Transverse colon (tissue), 4 donors: ENCODE measurements at regions not wholly inside any gene's neighbourhood (a gene's known extent, or its start where the extent isn't known, plus 50 kb on each side); places are given as distances from the start of the nearest gene placed in this dataset.

Source experiments
- DNase-seq: peaks from one replicate; pipeline ENCODE4 v3.0.0-alpha.2; 2019
- H3K27ac ChIP-seq, 4 donors: fragments of 200-600 bp; sonication (generic); 2 replicates each; pipeline ENCODE4 v1.5.1; 2016 to 2018; ENCODE audit warnings: inconsistent platforms in 4 of 4
- H3K27me3 ChIP-seq: fragments of 200-600 bp; sonication (generic); 2 replicates; pipeline ENCODE4 v1.5.1; 2017; ENCODE audit warnings: inconsistent platforms
- H3K36me3 ChIP-seq, 4 donors: fragments of 200-600 bp; sonication (generic); 2 replicates each; pipeline ENCODE4 v1.5.1; 2017 to 2019; ENCODE audit warnings: inconsistent platforms in 4 of 4
- H3K4me1 ChIP-seq, 4 donors: fragments of 200-600 bp; sonication (generic); 2 replicates each; pipeline ENCODE4 v1.5.1; 2017 to 2020; ENCODE audit warnings: inconsistent platforms in 4 of 4
- H3K4me3 ChIP-seq, 4 donors: fragments of 200-600 bp; sonication (generic); 1 replicate in 1 of 4; 2 replicates in 3 of 4; pipeline versions ENCODE4 v1.5.1 to v1.6.1; 2017 to 2019; ENCODE audit warnings: inconsistent platforms in 4 of 4
- H3K9me3 ChIP-seq, 2 donors: fragments of 200-600 bp; sonication (generic); 2 replicates each; pipeline ENCODE4 v1.5.1; 2017 to 2019; ENCODE audit warnings: inconsistent platforms in 2 of 2
- EP300 ChIP-seq: sonication (generic); formaldehyde crosslinking; IDR thresholded peaks from one replicate; pipeline ENCODE4 v1.6.1; 2017; ENCODE audit warnings: antibody characterized with exemption, low read depth
- POLR2A ChIP-seq: fragments of 450-650 bp; IDR thresholded peaks from one replicate; pipeline ENCODE4 v1.6.1; 2016; ENCODE audit warnings: antibody characterized with exemption, mild to moderate bottlenecking, moderate library complexity
- POLR2AphosphoS5 ChIP-seq, 3 donors: sonication (generic); formaldehyde crosslinking; IDR thresholded peaks; one replicate each; pipeline ENCODE4 v1.6.1; 2016; ENCODE audit warnings: antibody characterized with exemption in 3 of 3
- WGBS, 2 donors: methylation state at CpG; one replicate each; pipeline ENCODE4 v1.1.5; 2018; ENCODE audit warnings: low coverage in 1 of 2; 5-methylcytosine and 5-hydroxymethylcytosine counted together
- in situ Hi-C, 4 donors: fragments of 200-750 bp; cut with MboI; loops; one replicate each; pipeline versions ENCODE4 v1.15.0 to v1.15.1; 2017; ENCODE audit warnings: low sequenced_read_pairs in 3 of 4, low pct_ligation_motif_present in 1 of 4, low pct_unique_long_range_greater_than_20kb in 1 of 4
- intact Hi-C: fragments of 100-400 bp; cut with DNase I; formaldehyde crosslinking; loops from one replicate; pipeline ENCODE4 v1.15.1; 2023; ENCODE audit warnings: low total_unique reads
- TF ChIP-seq, protein P1 (sequence below), 5 experiments: fragments of 200-600 bp in 3 of 5; fragments of 450-650 bp in 2 of 5; sonication (generic) in 3 of 5; IDR thresholded peaks; 1 replicate in 2 of 5; 2 replicates in 3 of 5; pipeline ENCODE4 v1.5.1; 2016 to 2017; ENCODE audit warnings: antibody characterized with exemption in 5 of 5, inconsistent platforms in 3 of 5, mild to moderate bottlenecking in 2 of 5, moderate library complexity in 1 of 5

DNA sequence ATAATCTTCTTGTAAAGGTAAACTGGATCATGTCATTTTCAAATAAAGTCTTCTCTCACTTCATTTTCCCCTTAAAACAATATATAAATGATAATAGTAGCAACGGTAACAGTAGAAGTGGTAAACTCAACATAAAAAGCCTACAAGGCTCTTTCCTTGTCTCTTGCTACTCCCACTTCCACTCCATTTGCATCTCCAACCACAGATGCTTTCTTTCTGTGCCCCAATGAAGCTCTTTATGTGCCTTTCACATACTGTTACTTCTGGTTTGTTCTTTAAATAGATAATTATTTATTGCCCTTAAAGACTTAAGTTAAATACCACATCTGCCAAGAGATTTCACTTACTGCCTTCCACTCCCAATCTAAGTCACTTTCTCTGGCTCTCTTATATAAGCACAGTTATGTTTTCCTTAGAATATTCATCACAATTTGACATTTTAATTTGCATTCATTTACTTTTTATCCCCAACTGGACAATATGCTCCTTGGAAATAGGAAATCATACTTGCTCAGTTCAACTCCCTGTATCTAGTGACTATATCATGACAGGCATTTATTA lies 149.9 kb downstream of the CRPPA start:
- Histone ChIP-seq H3K4me3 (no peak overlapping the region), H3K27ac (no peak overlapping the region), H3K9me3 (no peaks in the 10 kb centered on the region), H3K36me3 (no peaks in the 10 kb centered on the region), H3K27me3 (no peaks in the 10 kb centered on the region), H3K4me1 (no peaks in the 10 kb centered on the region)
- in situ Hi-C loops (no loop called here), intact Hi-C loops (no loop called here)
- TF ChIP-seq POLR2A (no peak), EP300 (no peak), POLR2AphosphoS5 (IDR thresholded peaks at IDR 0.05) (no peak)
- TF ChIP-seq, protein P1, sequence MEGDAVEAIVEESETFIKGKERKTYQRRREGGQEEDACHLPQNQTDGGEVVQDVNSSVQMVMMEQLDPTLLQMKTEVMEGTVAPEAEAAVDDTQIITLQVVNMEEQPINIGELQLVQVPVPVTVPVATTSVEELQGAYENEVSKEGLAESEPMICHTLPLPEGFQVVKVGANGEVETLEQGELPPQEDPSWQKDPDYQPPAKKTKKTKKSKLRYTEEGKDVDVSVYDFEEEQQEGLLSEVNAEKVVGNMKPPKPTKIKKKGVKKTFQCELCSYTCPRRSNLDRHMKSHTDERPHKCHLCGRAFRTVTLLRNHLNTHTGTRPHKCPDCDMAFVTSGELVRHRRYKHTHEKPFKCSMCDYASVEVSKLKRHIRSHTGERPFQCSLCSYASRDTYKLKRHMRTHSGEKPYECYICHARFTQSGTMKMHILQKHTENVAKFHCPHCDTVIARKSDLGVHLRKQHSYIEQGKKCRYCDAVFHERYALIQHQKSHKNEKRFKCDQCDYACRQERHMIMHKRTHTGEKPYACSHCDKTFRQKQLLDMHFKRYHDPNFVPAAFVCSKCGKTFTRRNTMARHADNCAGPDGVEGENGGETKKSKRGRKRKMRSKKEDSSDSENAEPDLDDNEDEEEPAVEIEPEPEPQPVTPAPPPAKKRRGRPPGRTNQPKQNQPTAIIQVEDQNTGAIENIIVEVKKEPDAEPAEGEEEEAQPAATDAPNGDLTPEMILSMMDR (IDR thresholded peaks at IDR 0.05), result no peak
- WGBS, 2 donors, result 50 to 57% methylated on average over 1 of the region's 1 CpG
- no peak for DNase-seq

DNA sequence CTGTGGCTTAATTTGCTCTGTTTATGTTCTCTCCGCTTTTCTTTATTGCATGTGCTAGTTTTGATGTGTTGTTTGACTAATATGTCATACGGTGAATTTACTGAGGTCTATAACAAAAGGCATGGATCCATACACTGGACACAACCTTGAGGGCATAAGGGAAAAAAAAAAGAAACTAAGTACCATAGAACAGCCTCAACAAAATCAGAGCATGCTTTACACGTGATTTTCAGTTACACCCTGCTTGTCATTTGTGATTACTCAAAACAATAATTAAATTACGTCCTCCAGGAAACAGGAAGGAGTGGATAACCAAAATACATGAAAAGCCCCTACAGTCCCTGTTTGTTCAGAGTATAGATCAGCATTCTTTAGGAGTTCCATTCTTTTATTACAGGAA lies 150.5 kb downstream of the CRPPA start:
- TF ChIP-seq EP300, result no peak
- TF ChIP-seq, protein P1 (IDR thresholded peaks at IDR 0.05), result no peak
- no peak for TF ChIP-seq POLR2A
- no peak for TF ChIP-seq POLR2AphosphoS5 (IDR thresholded peaks at IDR 0.05)
- intact Hi-C loops (no loop called here), in situ Hi-C loops (no loop called here)
- Histone ChIP-seq H3K9me3 (no peaks in the 10 kb centered on the region), H3K27ac (no peak overlapping the region), H3K4me1 (no peaks in the 10 kb centered on the region), H3K4me3 (no peak overlapping the region), H3K36me3 (no peaks in the 10 kb centered on the region), H3K27me3 (no peaks in the 10 kb centered on the region)
- DNase-seq, result no peak
- WGBS, 2 donors, result 56 to 62% methylated on average over 4 of the region's 4 CpGs

DNA sequence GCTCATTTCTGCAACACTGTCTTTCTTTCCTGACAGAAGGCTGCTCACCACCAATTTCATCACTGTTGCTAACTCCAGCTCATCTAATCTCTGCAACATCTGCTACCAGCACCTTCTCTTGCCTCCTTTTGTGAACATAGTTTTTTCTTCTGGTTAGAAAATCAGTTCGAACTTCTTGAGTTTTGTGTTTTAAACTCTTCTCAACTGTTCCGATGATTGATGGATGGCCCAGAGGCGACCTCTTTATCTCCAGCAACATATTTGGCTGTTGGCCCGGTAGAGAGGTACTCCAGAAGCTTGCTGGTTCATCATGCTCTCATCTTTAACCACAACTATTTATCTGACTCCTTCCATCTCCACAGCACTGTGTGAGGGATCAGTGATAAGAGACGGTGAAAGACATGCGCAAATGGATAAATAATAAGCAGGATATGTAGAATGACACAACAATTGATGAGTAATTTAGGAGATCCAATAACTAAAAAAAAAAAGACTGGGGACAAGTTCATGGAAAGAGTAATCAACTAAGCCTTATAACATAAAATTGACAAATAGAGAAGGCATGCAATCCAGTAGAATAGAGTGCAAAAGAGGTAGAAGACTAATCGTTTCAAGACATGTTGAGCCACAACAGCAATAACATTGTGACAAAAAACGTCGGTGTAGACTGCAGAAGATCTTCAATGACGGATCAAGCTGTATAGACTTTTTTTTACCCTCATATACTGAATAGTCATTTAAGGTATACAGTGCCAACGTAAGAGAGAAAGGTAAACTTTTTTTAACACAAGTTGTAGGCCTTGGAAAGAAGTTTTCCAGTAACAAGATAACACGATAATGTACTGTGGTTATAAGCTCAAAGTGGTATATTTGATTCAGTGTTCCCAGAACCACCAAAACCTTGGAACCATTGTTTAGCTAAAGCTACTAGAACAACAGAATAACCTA lies 152.2 kb downstream of the CRPPA start:
- in situ Hi-C loops, result no loop called here
- intact Hi-C loops, result no loop called here
- TF ChIP-seq EP300, result no peak
- Histone ChIP-seq H3K4me1 (no peaks in the 10 kb centered on the region), H3K27ac (no peak overlapping the region), H3K4me3 (no peak overlapping the region), H3K36me3 (no peaks in the 10 kb centered on the region), H3K27me3 (no peaks in the 10 kb centered on the region), H3K9me3 (no peaks in the 10 kb centered on the region)
- WGBS, 2 donors, result 72 to 77% methylated on average over 12 of the region's 12 CpGs
- no peak for DNase-seq

DNA sequence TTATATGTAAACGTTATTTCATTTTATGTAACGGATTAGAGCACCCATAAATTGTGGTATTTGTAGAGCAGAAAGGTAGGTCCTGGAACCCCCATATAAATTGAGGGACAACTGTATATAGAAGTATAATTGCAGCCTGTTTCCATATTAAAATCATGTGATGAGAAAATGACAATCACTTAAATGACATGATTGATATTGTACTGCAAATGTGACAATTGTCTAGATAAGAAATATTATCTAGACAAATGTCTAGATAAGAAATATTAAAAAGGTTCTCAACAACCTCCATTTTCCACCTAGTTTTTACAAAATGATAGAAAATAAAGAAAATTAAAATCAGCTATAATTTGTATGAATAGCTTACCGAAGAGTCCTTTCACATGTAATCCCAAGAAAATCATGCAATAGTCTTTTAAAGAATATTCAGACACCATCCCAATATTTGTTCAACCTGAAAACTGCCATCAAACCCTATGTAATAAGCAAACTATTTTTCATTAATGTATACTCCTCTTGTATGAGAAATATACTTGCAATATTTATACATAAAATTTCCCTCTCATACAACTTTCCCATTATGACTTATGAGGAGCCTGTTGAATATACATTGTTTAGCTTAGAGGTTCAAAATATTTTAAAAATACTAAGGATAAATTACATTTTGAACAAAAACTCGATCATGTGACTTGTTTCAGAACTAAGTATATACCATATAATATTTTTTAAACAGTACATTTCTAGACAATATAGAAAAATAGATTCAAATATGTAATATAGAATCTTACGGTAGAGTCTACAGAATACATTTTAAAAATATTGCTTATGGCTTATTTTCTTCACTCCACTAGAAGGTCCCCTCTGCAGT lies 153.2 kb downstream of the CRPPA start:
- Histone ChIP-seq H3K9me3 (no peaks in the 10 kb centered on the region), H3K36me3 (no peaks in the 10 kb centered on the region), H3K4me3 (no peak overlapping the region), H3K27ac (no peak overlapping the region), H3K27me3 (no peaks in the 10 kb centered on the region), H3K4me1 (no peaks in the 10 kb centered on the region)
- TF ChIP-seq EP300, result no peak
- TF ChIP-seq, protein P1 (IDR thresholded peaks at IDR 0.05), result no peak
- TF ChIP-seq POLR2A, result no peak
- no peak for TF ChIP-seq POLR2AphosphoS5 (IDR thresholded peaks at IDR 0.05)
- intact Hi-C loops, result no loop called here
- in situ Hi-C loops, result no loop called here
- WGBS, 2 donors, result 88 to 91% methylated on average over 5 of the region's 5 CpGs
- DNase-seq, result no peak
